ENCODE measurements at regions not wholly inside any gene's neighbourhood (a gene's known extent, or its start where the extent isn't known, plus 50 kb on each side); places are given as distances from the start of the nearest gene placed in this dataset.

- no peak for DNase-seq
These were observed 454.8 kb downstream of the TOX3 start for GRCh38 chr16:52092126-52092525.

GRCh38 chr16:52090080-52090479 lies 456.9 kb downstream of the TOX3 start:
- DNase-seq = no peak

- DNase-seq = no peak
These were observed 457.5 kb downstream of the TOX3 start for GRCh38 chr16:52089476-52089875.

GRCh38 chr16:52086901-52087300 lies 460.0 kb downstream of the TOX3 start:
- no peak for DNase-seq

GRCh38 chr16:52078716-52079655 lies 468.0 kb downstream of the TOX3 start:
- no peak for DNase-seq

- DNase-seq = no peak
These were observed 469.3 kb downstream of the TOX3 start for GRCh38 chr16:52077607-52078006.

- DNase-seq = no peak
These were observed 470.1 kb downstream of the TOX3 start for GRCh38 chr16:52076801-52077201.

- no peak for DNase-seq
These were observed 470.6 kb downstream of the TOX3 start for GRCh38 chr16:52076332-52076731.

- no peak for DNase-seq
These were observed 472.8 kb downstream of the TOX3 start for GRCh38 chr16:52074133-52074532.

- DNase-seq = no peak
These were observed 473.9 kb downstream of the TOX3 start for GRCh38 chr16:52073024-52073423.

GRCh38 chr16:52071101-52071500 lies 475.8 kb downstream of the TOX3 start:
- DNase-seq = no peak

GRCh38 chr16:52070341-52071057 lies 476.4 kb downstream of the TOX3 start:
- DNase-seq = no peak

GRCh38 chr16:52069866-52070265 lies 477.1 kb downstream of the TOX3 start:
- DNase-seq = peak; percentile 55

GRCh38 chr16:52068447-52069074 lies 478.4 kb downstream of the TOX3 start:
- peak; percentile 63 for DNase-seq

- no peak for DNase-seq
These were observed 480.0 kb downstream of the TOX3 start for GRCh38 chr16:52066962-52067361.

GRCh38 chr16:52056259-52056658 lies 490.7 kb downstream of the TOX3 start:
- DNase-seq = no peak

- no peak for DNase-seq
These were observed 491.6 kb downstream of the TOX3 start for GRCh38 chr16:52055381-52055780.

- DNase-seq = no peak
These were observed 492.6 kb downstream of the TOX3 start for GRCh38 chr16:52054326-52054725.

- no peak for DNase-seq
These were observed 494.1 kb downstream of the TOX3 start for GRCh38 chr16:52052818-52053217.

- no peak for DNase-seq
These were observed 495.4 kb downstream of the TOX3 start for GRCh38 chr16:52051414-52052172.

GRCh38 chr16:52050418-52050817 lies 496.5 kb downstream of the TOX3 start:
- no peak for DNase-seq

- DNase-seq = no peak
These were observed 511.5 kb downstream of the TOX3 start for GRCh38 chr16:52035436-52035835.

- no peak for DNase-seq
These were observed 512.1 kb downstream of the TOX3 start for GRCh38 chr16:52034830-52035229.

Measured in COR-L47 (cell line).